H1 (cell line): ENCODE measurements at regions not wholly inside any gene's neighbourhood (a gene's known extent, or its start where the extent isn't known, plus 50 kb on each side); places are given as distances from the start of the nearest gene placed in this dataset.

Experiments
- CTCF ChIA-PET: fragments of 300-600 bp; sonication (Branson Sonifier 250); formaldehyde crosslinking; loops from one replicate; lab custom pipeline; 2021; ENCODE audit not compliant: partially characterized antibody; lab: Charles Lee
- POLR2A ChIA-PET: fragments of 300-600 bp; sonication (Branson Sonifier 250); formaldehyde crosslinking; loops from one replicate; lab custom pipeline; 2021; ENCODE audit warnings: inconsistent platforms; ENCODE audit not compliant: partially characterized antibody; lab: Charles Lee
- DNase-seq, 2 experiments: peaks; one replicate each; pipeline versions ENCODE4 v3.0.0 to v3.0.0-alpha.2; 2010 to 2022; ENCODE audit warnings: low spot score in 2 of 2, low read depth in 1 of 2, mixed read lengths in 1 of 2
- FAIRE-seq: peaks from 2 replicates; lab custom pipeline; 2011; peaks lifted over from hg19 to GRCh38; lab: Jason Lieb, UNC
- H2AFZ ChIP-seq: 2 replicates; pipeline ENCODE4 v1.8.1; 2012; ENCODE audit warnings: low read length, inconsistent platforms
- H2AK5ac ChIP-seq: 2 replicates; pipeline ENCODE4 v1.6.1; 2013; ENCODE audit warnings: low read depth, low read length
- H2BK120ac ChIP-seq: replicated peaks from 2 replicates; pipeline ENCODE3; 2013; ENCODE audit warnings: low read depth, low read length, inconsistent platforms
- H2BK12ac ChIP-seq: 2 replicates; pipeline ENCODE4 v1.6.1; 2013; ENCODE audit warnings: low read depth, low read length
- H2BK15ac ChIP-seq: 2 replicates; pipeline ENCODE4 v1.6.1; 2013; ENCODE audit warnings: low read length
- H2BK20ac ChIP-seq: 2 replicates; pipeline ENCODE4 v1.6.1; 2013; ENCODE audit warnings: low read length
- H2BK5ac ChIP-seq: 2 replicates; pipeline ENCODE4 v1.6.1; 2013; ENCODE audit warnings: low read depth, low read length
- H3K14ac ChIP-seq: 2 replicates; pipeline ENCODE4 v1.6.1; 2013; ENCODE audit warnings: inconsistent platforms; ENCODE audit not compliant: insufficient read length
- H3K18ac ChIP-seq: 2 replicates; pipeline ENCODE4 v1.6.1; 2013; ENCODE audit warnings: low read length; ENCODE audit errors: extremely low read depth
- H3K23ac ChIP-seq: 2 replicates; pipeline ENCODE4 v1.6.1; 2013; ENCODE audit warnings: inconsistent platforms; ENCODE audit not compliant: insufficient read length
- H3K23me2 ChIP-seq: 2 replicates; pipeline ENCODE4 v1.6.1; 2013; ENCODE audit warnings: low read depth, low read length
- H3K27ac ChIP-seq: 2 replicates; pipeline ENCODE4 v1.6.1; 2011; ENCODE audit warnings: low read depth, low read length, inconsistent platforms
- H3K27me3 ChIP-seq, 4 experiments: replicated peaks in 1 of 4; 1 replicate in 1 of 4; 2 replicates in 3 of 4; pipeline versions ENCODE4 v1.6.1 to v1.8.1; 2011 to 2013; ENCODE audit warnings: low read length in 3 of 4, mild to moderate bottlenecking in 3 of 4, inconsistent platforms in 2 of 4, mixed read lengths in 2 of 4, moderate library complexity in 1 of 4; ENCODE audit not compliant: control insufficient read depth in 3 of 4, insufficient read depth in 3 of 4; ENCODE audit errors: extremely low read depth in 1 of 4
- H3K36me3 ChIP-seq, 4 experiments: 2 replicates each; pipeline versions ENCODE4 v1.6.1 to v1.8.1; 2011 to 2013; ENCODE audit warnings: mild to moderate bottlenecking in 4 of 4, low read length in 3 of 4, moderate library complexity in 2 of 4, control low read depth in 1 of 4, inconsistent platforms in 1 of 4; ENCODE audit not compliant: insufficient read depth in 4 of 4, control insufficient read depth in 2 of 4
- H3K4ac ChIP-seq: replicated peaks from 2 replicates; pipeline ENCODE3; 2013; ENCODE audit warnings: low read length, low read depth, mixed read lengths, inconsistent platforms; ENCODE audit not compliant: insufficient read length
- H3K4me1 ChIP-seq, 4 experiments: replicated peaks in 1 of 4; 1 replicate in 1 of 4; 2 replicates in 3 of 4; pipeline versions ENCODE4 v1.6.1 to v1.8.1; 2011 to 2013; ENCODE audit warnings: low read length in 3 of 4, inconsistent platforms in 2 of 4, mixed read lengths in 1 of 4; ENCODE audit not compliant: insufficient read depth in 4 of 4, control insufficient read depth in 3 of 4
- H3K4me2 ChIP-seq, 2 experiments: 2 replicates each; pipeline versions ENCODE4 v1.6.1 to v1.8.1; 2011 to 2013; ENCODE audit warnings: low read depth in 2 of 2, low read length in 2 of 2, control low read depth in 1 of 2, inconsistent platforms in 1 of 2, mild to moderate bottlenecking in 1 of 2; ENCODE audit not compliant: insufficient read depth in 1 of 2
- H3K4me3 ChIP-seq, 4 experiments: fragments of 200-600, 300-600 bp in 1 of 4; sonication (generic), shearing (Covaris generic), sonication (Bioruptor Twin) in 1 of 4; 2 replicates each; pipeline versions ENCODE4 v1.5.1 to v1.8.1; 2011 to 2016; ENCODE audit warnings: low read length in 4 of 4, low read depth in 3 of 4, control low read depth in 2 of 4, inconsistent platforms in 2 of 4, mild to moderate bottlenecking in 2 of 4, mixed read lengths in 1 of 4, moderate library complexity in 1 of 4; ENCODE audit not compliant: insufficient read depth in 2 of 4; ENCODE audit errors: extremely low read depth in 1 of 4
- H3K56ac ChIP-seq: replicated peaks from 2 replicates; pipeline ENCODE3; 2013; ENCODE audit warnings: low read depth, mild to moderate bottlenecking, mixed read lengths, low read length, inconsistent platforms; ENCODE audit not compliant: insufficient read length
- H3K79me1 ChIP-seq: 2 replicates; pipeline ENCODE4 v1.6.1; 2013; ENCODE audit warnings: low read depth, low read length, control low read depth
- H3K79me2 ChIP-seq, 2 experiments: 2 replicates each; pipeline versions ENCODE4 v1.6.1 to v1.8.1; 2012 to 2013; ENCODE audit warnings: low read length in 2 of 2, mild to moderate bottlenecking in 2 of 2, inconsistent platforms in 1 of 2; ENCODE audit not compliant: insufficient read depth in 2 of 2, control insufficient read depth in 1 of 2
- H3K9ac ChIP-seq, 4 experiments: replicated peaks in 1 of 4; 1 replicate in 1 of 4; 2 replicates in 3 of 4; pipeline versions ENCODE4 v1.6.1 to v1.8.1; 2011 to 2013; ENCODE audit warnings: low read depth in 3 of 4, low read length in 3 of 4, control low read depth in 2 of 4, mild to moderate bottlenecking in 2 of 4, moderate library complexity in 2 of 4, inconsistent platforms in 1 of 4; ENCODE audit errors: extremely low read depth in 1 of 4
- H3K9me3 ChIP-seq, 2 experiments: 2 replicates each; pipeline versions ENCODE4 v1.6.1 to v1.8.1; 2012 to 2013; ENCODE audit warnings: mild to moderate bottlenecking in 2 of 2, moderate library complexity in 2 of 2, control low read depth in 1 of 2, inconsistent platforms in 1 of 2, low read depth in 1 of 2, low read length in 1 of 2, mixed read lengths in 1 of 2; ENCODE audit not compliant: insufficient read depth in 2 of 2
- H4K20me1 ChIP-seq, 2 experiments: replicated peaks in 1 of 2; 2 replicates each; pipeline versions ENCODE3 to v1.8.1; 2011 to 2013; ENCODE audit warnings: inconsistent platforms in 2 of 2, low read length in 2 of 2, mild to moderate bottlenecking in 1 of 2; ENCODE audit not compliant: insufficient read depth in 2 of 2, control insufficient read depth in 1 of 2
- H4K5ac ChIP-seq: 2 replicates; pipeline ENCODE4 v1.6.1; 2013; ENCODE audit warnings: low read length, low read depth, mixed read lengths, inconsistent platforms; ENCODE audit not compliant: insufficient read length
- H4K8ac ChIP-seq: 2 replicates; pipeline ENCODE4 v1.8.0; 2013; ENCODE audit warnings: mild to moderate bottlenecking, moderate library complexity, low read length, inconsistent platforms; ENCODE audit not compliant: insufficient read depth; ENCODE audit errors: extremely low read depth
- H4K91ac ChIP-seq: replicated peaks from 2 replicates; pipeline ENCODE3; 2013; ENCODE audit warnings: low read length, mixed read lengths, inconsistent platforms; ENCODE audit not compliant: insufficient read length
- BRCA1 ChIP-seq: IDR thresholded peaks from 2 replicates; pipeline ENCODE4 v1.6.1; 2012; ENCODE audit warnings: low read depth, low read length, improper control_type of control experiment
- CBX8 ChIP-seq: fragments of 300-800, 300-1000 bp; sonication (generic); IDR thresholded peaks from 2 replicates; pipeline ENCODE4 v1.7.1; 2016; ENCODE audit warnings: low read depth, low read length, borderline replicate concordance
- CEBPB ChIP-seq: IDR thresholded peaks from 2 replicates; pipeline ENCODE4 v1.6.1; 2012; ENCODE audit warnings: low read depth, low read length
- CHD2 ChIP-seq: IDR thresholded peaks from 2 replicates; pipeline ENCODE4 v1.6.1; 2012; ENCODE audit warnings: low read length, improper control_type of control experiment
- CREB1 ChIP-seq: IDR thresholded peaks from 2 replicates; pipeline ENCODE4 v1.6.1; 2012; ENCODE audit warnings: inconsistent platforms
- CTCF ChIP-seq, 3 experiments: IDR thresholded peaks; 1 replicate in 2 of 3; 2 replicates in 1 of 3; pipeline versions ENCODE4 v1.5.1 to v1.6.1; 2011; ENCODE audit warnings: low read length in 3 of 3, mild to moderate bottlenecking in 3 of 3, inconsistent platforms in 2 of 3, low read depth in 1 of 3, moderate library complexity in 1 of 3; ENCODE audit not compliant: insufficient read depth in 1 of 3; ENCODE audit errors: control extremely low read depth in 1 of 3
- EZH2 ChIP-seq: fragments of 200-600 bp; sonication (generic); IDR thresholded peaks from 2 replicates; pipeline ENCODE4 v1.7.1; 2012; ENCODE audit warnings: low read depth, mild to moderate bottlenecking, moderate library complexity, low read length, inconsistent platforms; ENCODE audit not compliant: severe bottlenecking
- JUND ChIP-seq: IDR thresholded peaks from 2 replicates; pipeline ENCODE4 v1.6.1; 2011; ENCODE audit warnings: mild to moderate bottlenecking, improper control_type of control experiment, low read length
- NANOG ChIP-seq: IDR thresholded peaks from 2 replicates; pipeline ENCODE4 v1.6.1; 2011; ENCODE audit warnings: low read length, low read depth, mild to moderate bottlenecking, inconsistent platforms; ENCODE audit not compliant: insufficient read depth, poor library complexity, severe bottlenecking
- SIX5 ChIP-seq: IDR thresholded peaks from 2 replicates; pipeline ENCODE4 v1.6.1; 2011; ENCODE audit warnings: mild to moderate bottlenecking, low read depth, low read length
- SUZ12 ChIP-seq: fragments of 200-600 bp; sonication (generic); IDR thresholded peaks from 2 replicates; pipeline ENCODE4 v1.6.1; 2012; ENCODE audit warnings: mild to moderate bottlenecking, inconsistent platforms, low read length, moderate library complexity, mixed read lengths
- TBP ChIP-seq: IDR thresholded peaks from 2 replicates; pipeline ENCODE4 v1.6.1; 2011; ENCODE audit warnings: low read depth, low read length, improper control_type of control experiment
- TCF12 ChIP-seq: IDR thresholded peaks from 2 replicates; pipeline ENCODE4 v1.6.1; 2011; ENCODE audit warnings: low read depth, mild to moderate bottlenecking, low read length
- WGBS, 2 experiments: shearing (Covaris generic) in 1 of 2; methylation state at CpG; one replicate each; pipeline versions ENCODE4 v1.1.6 to v1.1.7; 2013 to 2015; ENCODE audit warnings: low lambda C conversion rate in 2 of 2, mixed read lengths in 2 of 2, inconsistent platforms in 1 of 2, low coverage in 1 of 2, missing lambda C conversion rate in 1 of 2; ENCODE audit not compliant: insufficient replicate concordance in 2 of 2, insufficient coverage in 1 of 2, insufficient read length in 1 of 2; ENCODE audit errors: extremely low coverage in 1 of 2, missing lambda C conversion rate in 1 of 2; 5-methylcytosine and 5-hydroxymethylcytosine counted together

- Histone ChIP-seq H3K9ac (no peak overlapping the region), H3K4me3 (no peak overlapping the region), H3K79me1 (no peaks in the 10 kb centered on the region), H3K36me3 (no peaks in the 10 kb centered on the region), H4K91ac (no peak overlapping the region), H3K4me2 (no peak overlapping the region), H3K4ac (no peak overlapping the region), H3K4me1 (no peaks in the 10 kb centered on the region), H2BK15ac (no peak overlapping the region), H2BK120ac (no peak overlapping the region), H3K27me3 (no peaks in the 10 kb centered on the region), H2BK12ac (no peak overlapping the region), H4K5ac (no peak overlapping the region), H3K18ac (no peak overlapping the region), H2BK20ac (no peak overlapping the region), H3K27ac (no peak overlapping the region), H3K23me2 (no peaks in the 10 kb centered on the region), H3K56ac (no peak overlapping the region), H3K9me3 (no peaks in the 10 kb centered on the region), H2BK5ac (no peak overlapping the region), H3K14ac (no peak overlapping the region), H2AFZ (0 out of 2 replicates have a peak overlapping the region, but pooled peaks have one; percentile 15), H4K8ac (no peak overlapping the region), H3K79me2 (no peaks in the 10 kb centered on the region), H4K20me1 (no peaks in the 10 kb centered on the region), H3K23ac (no peak overlapping the region), H2AK5ac (no peak overlapping the region)
- TF ChIP-seq CREB1 (no peak), TBP (no peak), BRCA1 (no peak), NANOG (no peak), TCF12 (no peak), JUND (no peak), SIX5 (no peak), SUZ12 (no peak), CHD2 (no peak), EZH2 (no peak), CEBPB (no peak), CBX8 (no peak), CTCF (IDR thresholded peaks at IDR 0.05; ENCODE audit: control extremely low read depth in 1 of 3, insufficient read depth in 1 of 3, low read depth in 1 of 3, low read length in 3 of 3) (no peak)
- ChIA-PET CTCF (interaction anchor here (1.7 to 2.9 kb wide), 2 partner anchors 18 to 44 kb away, joined by 4 to 7 read pairs; no protein-coding TSS in a partner anchor), POLR2A (no interaction called here)
- 92% methylated on average over 1 of the region's 1 CpG; no CpG with 5 or more reads in 1 of the 2 experiments for WGBS, 2 experiments
- FAIRE-seq (no peak), DNase-seq (no peak)
Measured at GRCh38 chr3:156038869-156039268, 81.5 kb upstream of the KCNAB1 start.
